GM12878 (cell line): ENCODE measurements at regions not wholly inside any gene's neighbourhood (a gene's known extent, or its start where the extent isn't known, plus 50 kb on each side); places are given as distances from the start of the nearest gene placed in this dataset.

Source experiments
- BHLHE40 ChIP-seq, 2 experiments: fragments of 450-650 bp in 1 of 2; IDR thresholded peaks; 2 replicates each; pipeline ENCODE4 v1.6.1; 2011 to 2017; ENCODE audit warnings: low read depth in 2 of 2, borderline replicate concordance in 1 of 2, improper control_type of control experiment in 1 of 2, low read length in 1 of 2, mild to moderate bottlenecking in 1 of 2
- CREB1 ChIP-seq: IDR thresholded peaks from 2 replicates; pipeline ENCODE4 v1.6.1; 2012; ENCODE audit warnings: low read depth, mild to moderate bottlenecking, inconsistent platforms
- ELK1 ChIP-seq: IDR thresholded peaks from 2 replicates; pipeline ENCODE4 v1.6.1; 2012; ENCODE audit warnings: low read depth, low read length, improper control_type of control experiment
- EZH2 ChIP-seq: IDR thresholded peaks from 2 replicates; pipeline ENCODE4 v1.6.1; 2012; ENCODE audit warnings: low read depth, mild to moderate bottlenecking, control low read depth, inconsistent platforms, low read length, borderline replicate concordance; ENCODE audit not compliant: control insufficient read depth
- MXI1 ChIP-seq: fragments of 150-350 bp; IDR thresholded peaks from 2 replicates; pipeline ENCODE4 v1.6.1; 2011; ENCODE audit warnings: low read depth, mild to moderate bottlenecking, inconsistent platforms, low read length, improper control_type of control experiment
- RELA ChIP-seq: fragments of 450-650 bp; IDR thresholded peaks from 2 replicates; pipeline ENCODE4 v1.8.0; 2014; ENCODE audit warnings: borderline replicate concordance; ENCODE audit not compliant: partially characterized antibody
- TCF12 ChIP-seq: IDR thresholded peaks from 2 replicates; pipeline ENCODE4 v1.6.1; 2011; ENCODE audit warnings: low read depth, mild to moderate bottlenecking, low read length
- ZNF217 ChIP-seq: fragments of 450-650 bp; IDR thresholded peaks from 2 replicates; pipeline ENCODE4 v1.6.1; 2017; ENCODE audit warnings: antibody characterized with exemption, mild to moderate bottlenecking
- TF ChIP-seq, protein P1 (sequence below): IDR thresholded peaks from 2 replicates; pipeline ENCODE4 v1.6.1; 2012; ENCODE audit warnings: improper control_type of control experiment, low read depth, low read length; ENCODE audit not compliant: insufficient replicate concordance
- TF ChIP-seq, protein P2 (sequence below), 3 experiments: IDR thresholded peaks in 2 of 3; conservative IDR thresholded peaks in 1 of 3; 2 replicates each; pipeline ENCODE4 v1.5.1; 2011; ENCODE audit warnings: low read depth in 3 of 3, low read length in 3 of 3, mild to moderate bottlenecking in 3 of 3, control low read depth in 2 of 3, moderate library complexity in 2 of 3, inconsistent platforms in 1 of 3, mixed read lengths in 1 of 3; ENCODE audit not compliant: control insufficient read depth in 2 of 3, insufficient read depth in 1 of 3; ENCODE audit errors: extremely low read depth in 1 of 3
- TF ChIP-seq, protein P3 (sequence below): fragments of 450-650 bp; IDR thresholded peaks from 2 replicates; pipeline ENCODE4 v1.6.1; 2017; ENCODE audit warnings: low read depth, mild to moderate bottlenecking, moderate library complexity

GRCh38 chr15:96107916-96108315 lies 222.6 kb upstream of the NR2F2 start:
- TF ChIP-seq TCF12 (no peak), EZH2 (no peak), MXI1 (no peak), RELA (no peak), ELK1 (no peak), ZNF217 (no peak), BHLHE40 (IDR thresholded peaks at IDR 0.05; ENCODE audit: borderline replicate concordance in 1 of 2, low read depth in 2 of 2, low read length in 1 of 2) (no peak), CREB1 (no peak)
- TF ChIP-seq, protein P1, sequence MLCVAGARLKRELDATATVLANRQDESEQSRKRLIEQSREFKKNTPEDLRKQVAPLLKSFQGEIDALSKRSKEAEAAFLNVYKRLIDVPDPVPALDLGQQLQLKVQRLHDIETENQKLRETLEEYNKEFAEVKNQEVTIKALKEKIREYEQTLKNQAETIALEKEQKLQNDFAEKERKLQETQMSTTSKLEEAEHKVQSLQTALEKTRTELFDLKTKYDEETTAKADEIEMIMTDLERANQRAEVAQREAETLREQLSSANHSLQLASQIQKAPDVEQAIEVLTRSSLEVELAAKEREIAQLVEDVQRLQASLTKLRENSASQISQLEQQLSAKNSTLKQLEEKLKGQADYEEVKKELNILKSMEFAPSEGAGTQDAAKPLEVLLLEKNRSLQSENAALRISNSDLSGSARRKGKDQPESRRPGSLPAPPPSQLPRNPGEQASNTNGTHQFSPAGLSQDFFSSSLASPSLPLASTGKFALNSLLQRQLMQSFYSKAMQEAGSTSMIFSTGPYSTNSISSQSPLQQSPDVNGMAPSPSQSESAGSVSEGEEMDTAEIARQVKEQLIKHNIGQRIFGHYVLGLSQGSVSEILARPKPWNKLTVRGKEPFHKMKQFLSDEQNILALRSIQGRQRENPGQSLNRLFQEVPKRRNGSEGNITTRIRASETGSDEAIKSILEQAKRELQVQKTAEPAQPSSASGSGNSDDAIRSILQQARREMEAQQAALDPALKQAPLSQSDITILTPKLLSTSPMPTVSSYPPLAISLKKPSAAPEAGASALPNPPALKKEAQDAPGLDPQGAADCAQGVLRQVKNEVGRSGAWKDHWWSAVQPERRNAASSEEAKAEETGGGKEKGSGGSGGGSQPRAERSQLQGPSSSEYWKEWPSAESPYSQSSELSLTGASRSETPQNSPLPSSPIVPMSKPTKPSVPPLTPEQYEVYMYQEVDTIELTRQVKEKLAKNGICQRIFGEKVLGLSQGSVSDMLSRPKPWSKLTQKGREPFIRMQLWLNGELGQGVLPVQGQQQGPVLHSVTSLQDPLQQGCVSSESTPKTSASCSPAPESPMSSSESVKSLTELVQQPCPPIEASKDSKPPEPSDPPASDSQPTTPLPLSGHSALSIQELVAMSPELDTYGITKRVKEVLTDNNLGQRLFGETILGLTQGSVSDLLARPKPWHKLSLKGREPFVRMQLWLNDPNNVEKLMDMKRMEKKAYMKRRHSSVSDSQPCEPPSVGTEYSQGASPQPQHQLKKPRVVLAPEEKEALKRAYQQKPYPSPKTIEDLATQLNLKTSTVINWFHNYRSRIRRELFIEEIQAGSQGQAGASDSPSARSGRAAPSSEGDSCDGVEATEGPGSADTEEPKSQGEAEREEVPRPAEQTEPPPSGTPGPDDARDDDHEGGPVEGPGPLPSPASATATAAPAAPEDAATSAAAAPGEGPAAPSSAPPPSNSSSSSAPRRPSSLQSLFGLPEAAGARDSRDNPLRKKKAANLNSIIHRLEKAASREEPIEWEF = no peak
- TF ChIP-seq, protein P2, sequence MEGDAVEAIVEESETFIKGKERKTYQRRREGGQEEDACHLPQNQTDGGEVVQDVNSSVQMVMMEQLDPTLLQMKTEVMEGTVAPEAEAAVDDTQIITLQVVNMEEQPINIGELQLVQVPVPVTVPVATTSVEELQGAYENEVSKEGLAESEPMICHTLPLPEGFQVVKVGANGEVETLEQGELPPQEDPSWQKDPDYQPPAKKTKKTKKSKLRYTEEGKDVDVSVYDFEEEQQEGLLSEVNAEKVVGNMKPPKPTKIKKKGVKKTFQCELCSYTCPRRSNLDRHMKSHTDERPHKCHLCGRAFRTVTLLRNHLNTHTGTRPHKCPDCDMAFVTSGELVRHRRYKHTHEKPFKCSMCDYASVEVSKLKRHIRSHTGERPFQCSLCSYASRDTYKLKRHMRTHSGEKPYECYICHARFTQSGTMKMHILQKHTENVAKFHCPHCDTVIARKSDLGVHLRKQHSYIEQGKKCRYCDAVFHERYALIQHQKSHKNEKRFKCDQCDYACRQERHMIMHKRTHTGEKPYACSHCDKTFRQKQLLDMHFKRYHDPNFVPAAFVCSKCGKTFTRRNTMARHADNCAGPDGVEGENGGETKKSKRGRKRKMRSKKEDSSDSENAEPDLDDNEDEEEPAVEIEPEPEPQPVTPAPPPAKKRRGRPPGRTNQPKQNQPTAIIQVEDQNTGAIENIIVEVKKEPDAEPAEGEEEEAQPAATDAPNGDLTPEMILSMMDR (IDR thresholded peaks at IDR 0.05 in 2 of 3, conservative IDR thresholded peaks at IDR 0.05 in 1 of 3; ENCODE audit: control insufficient read depth in 2 of 3, extremely low read depth in 1 of 3, insufficient read depth in 1 of 3, low read depth in 3 of 3, low read length in 3 of 3) = no peak
- TF ChIP-seq, protein P3, sequence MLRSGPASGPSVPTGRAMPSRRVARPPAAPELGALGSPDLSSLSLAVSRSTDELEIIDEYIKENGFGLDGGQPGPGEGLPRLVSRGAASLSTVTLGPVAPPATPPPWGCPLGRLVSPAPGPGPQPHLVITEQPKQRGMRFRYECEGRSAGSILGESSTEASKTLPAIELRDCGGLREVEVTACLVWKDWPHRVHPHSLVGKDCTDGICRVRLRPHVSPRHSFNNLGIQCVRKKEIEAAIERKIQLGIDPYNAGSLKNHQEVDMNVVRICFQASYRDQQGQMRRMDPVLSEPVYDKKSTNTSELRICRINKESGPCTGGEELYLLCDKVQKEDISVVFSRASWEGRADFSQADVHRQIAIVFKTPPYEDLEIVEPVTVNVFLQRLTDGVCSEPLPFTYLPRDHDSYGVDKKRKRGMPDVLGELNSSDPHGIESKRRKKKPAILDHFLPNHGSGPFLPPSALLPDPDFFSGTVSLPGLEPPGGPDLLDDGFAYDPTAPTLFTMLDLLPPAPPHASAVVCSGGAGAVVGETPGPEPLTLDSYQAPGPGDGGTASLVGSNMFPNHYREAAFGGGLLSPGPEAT = no peak
